Hepatocyte (in vitro differentiated cells): ENCODE measurements at regions not wholly inside any gene's neighbourhood (a gene's known extent, or its start where the extent isn't known, plus 50 kb on each side); places are given as distances from the start of the nearest gene placed in this dataset.
A peak's percentile ranks its signal among the peaks of the same experiment; 100 is the strongest.

ENCODE experiments used
- DNase-seq: peaks from one replicate; pipeline ENCODE4 v3.0.0-alpha.2; 2016; ENCODE audit warnings: low spot score
- H2AFZ ChIP-seq: fragments of 200-600 bp; sonication (generic); 2 replicates; pipeline ENCODE4 v1.6.0; 2016; ENCODE audit warnings: antibody characterized with exemption, mild to moderate bottlenecking
- H3K27ac ChIP-seq: fragments of 200-600 bp; sonication (generic); 2 replicates; pipeline ENCODE4 v1.5.1; 2016; ENCODE audit warnings: mild to moderate bottlenecking
- H3K27me3 ChIP-seq: fragments of 200-600 bp; sonication (generic); 2 replicates; pipeline ENCODE4 v1.6.1; 2016
- H3K36me3 ChIP-seq: fragments of 200-600 bp; sonication (generic); replicated peaks from 2 replicates; pipeline ENCODE4 v1.5.1; 2016; ENCODE audit warnings: low read depth; ENCODE audit not compliant: insufficient read depth
- H3K4me1 ChIP-seq: fragments of 200-600 bp; sonication (generic); 2 replicates; pipeline ENCODE4 v1.5.1; 2016; ENCODE audit warnings: mild to moderate bottlenecking, moderate library complexity; ENCODE audit not compliant: insufficient read depth
- H3K4me2 ChIP-seq: fragments of 200-600 bp; sonication (generic); 2 replicates; pipeline ENCODE4 v1.6.0; 2016
- H3K4me3 ChIP-seq: fragments of 200-600 bp; sonication (generic); 2 replicates; pipeline ENCODE4 v1.5.1; 2016; ENCODE audit warnings: mild to moderate bottlenecking
- H3K79me2 ChIP-seq: fragments of 200-600 bp; sonication (generic); 2 replicates; pipeline ENCODE4 v1.6.0; 2017; ENCODE audit warnings: mild to moderate bottlenecking
- H3K9me2 ChIP-seq: fragments of 200-600 bp; sonication (generic); replicated peaks from 2 replicates; pipeline ENCODE4 v1.6.0; 2017; ENCODE audit warnings: mild to moderate bottlenecking; ENCODE audit not compliant: insufficient read depth
- H3K9me3 ChIP-seq: fragments of 200-600 bp; sonication (generic); 2 replicates; pipeline ENCODE4 v1.5.1; 2016; ENCODE audit warnings: low read depth, mild to moderate bottlenecking
- H4K20me1 ChIP-seq: fragments of 200-600 bp; sonication (generic); 2 replicates; pipeline ENCODE4 v1.6.0; 2016; ENCODE audit warnings: mild to moderate bottlenecking; ENCODE audit not compliant: insufficient read depth, poor library complexity, severe bottlenecking
- EZH2 ChIP-seq: fragments of 200-600 bp; sonication (generic); IDR thresholded peaks from 2 replicates; pipeline ENCODE4 v1.6.1; 2016; ENCODE audit warnings: antibody characterized with exemption, mild to moderate bottlenecking, borderline replicate concordance
- EZH2phosphoT487 ChIP-seq: fragments of 200-600 bp; sonication (generic); IDR thresholded peaks from one replicate; pipeline ENCODE4 v1.6.1; 2018; ENCODE audit warnings: antibody characterized with exemption, mild to moderate bottlenecking, low read depth, moderate library complexity; ENCODE audit not compliant: unreplicated experiment, severe bottlenecking
- WGBS: methylation state at CpG from one replicate; pipeline ENCODE4 v1.1.6; 2016; ENCODE audit warnings: low lambda C conversion rate; ENCODE audit errors: missing lambda C conversion rate; 5-methylcytosine and 5-hydroxymethylcytosine counted together
- TF ChIP-seq, protein P1 (sequence below): fragments of 200-600 bp; sonication (generic); IDR thresholded peaks from 2 replicates; pipeline ENCODE4 v1.5.1; 2016; ENCODE audit warnings: antibody characterized with exemption, mild to moderate bottlenecking; ENCODE audit not compliant: poor library complexity

DNA sequence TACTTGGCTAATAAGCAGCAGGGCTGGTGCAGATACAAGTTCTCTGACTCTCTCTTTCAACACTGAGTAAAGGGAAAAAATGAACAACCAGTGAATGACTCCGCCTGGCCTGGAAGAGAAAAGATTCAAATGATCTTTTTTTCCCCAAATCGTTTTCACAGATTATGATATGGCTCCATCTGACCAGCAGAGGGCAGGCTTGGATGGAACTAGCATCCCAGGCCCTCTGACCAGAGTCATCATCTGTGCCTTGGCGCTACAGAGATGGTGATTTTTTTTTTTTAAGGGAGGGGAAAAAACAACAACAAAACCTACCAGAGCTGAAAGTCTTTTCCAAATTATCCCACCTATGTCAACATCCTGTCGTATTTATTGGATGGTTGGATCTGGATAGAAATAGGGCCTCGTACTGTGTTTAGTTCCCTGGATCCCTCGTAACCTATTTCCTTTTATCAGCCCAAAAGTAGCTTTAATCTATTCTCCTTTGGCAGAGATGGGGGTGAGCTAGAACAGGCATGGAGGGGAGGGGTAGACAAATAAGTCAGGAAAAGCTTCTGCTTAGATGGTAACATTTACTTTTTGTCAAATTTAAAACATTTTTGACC is 69.7 kb downstream of the PRSS23 start:
- no peaks in the 10 kb centered on the region for H3K4me1 ChIP-seq
- H4K20me1 ChIP-seq = no peaks in the 10 kb centered on the region
- H2AFZ ChIP-seq = no peak overlapping the region
- no peaks in the 10 kb centered on the region for H3K9me3 ChIP-seq
- H3K36me3 ChIP-seq = no peaks in the 10 kb centered on the region
- H3K27me3 ChIP-seq = no peaks in the 10 kb centered on the region
- H3K79me2 ChIP-seq = no peaks in the 10 kb centered on the region
- 35% methylated on average over 6 of the region's 6 CpGs for WGBS
- H3K4me2 ChIP-seq = no peak overlapping the region
- peak; percentile 81 for DNase-seq
- no peaks in the 10 kb centered on the region for H3K9me2 ChIP-seq
- no peak overlapping the region for H3K27ac ChIP-seq
- no peak for TF ChIP-seq EZH2phosphoT487
- TF ChIP-seq, protein P1, sequence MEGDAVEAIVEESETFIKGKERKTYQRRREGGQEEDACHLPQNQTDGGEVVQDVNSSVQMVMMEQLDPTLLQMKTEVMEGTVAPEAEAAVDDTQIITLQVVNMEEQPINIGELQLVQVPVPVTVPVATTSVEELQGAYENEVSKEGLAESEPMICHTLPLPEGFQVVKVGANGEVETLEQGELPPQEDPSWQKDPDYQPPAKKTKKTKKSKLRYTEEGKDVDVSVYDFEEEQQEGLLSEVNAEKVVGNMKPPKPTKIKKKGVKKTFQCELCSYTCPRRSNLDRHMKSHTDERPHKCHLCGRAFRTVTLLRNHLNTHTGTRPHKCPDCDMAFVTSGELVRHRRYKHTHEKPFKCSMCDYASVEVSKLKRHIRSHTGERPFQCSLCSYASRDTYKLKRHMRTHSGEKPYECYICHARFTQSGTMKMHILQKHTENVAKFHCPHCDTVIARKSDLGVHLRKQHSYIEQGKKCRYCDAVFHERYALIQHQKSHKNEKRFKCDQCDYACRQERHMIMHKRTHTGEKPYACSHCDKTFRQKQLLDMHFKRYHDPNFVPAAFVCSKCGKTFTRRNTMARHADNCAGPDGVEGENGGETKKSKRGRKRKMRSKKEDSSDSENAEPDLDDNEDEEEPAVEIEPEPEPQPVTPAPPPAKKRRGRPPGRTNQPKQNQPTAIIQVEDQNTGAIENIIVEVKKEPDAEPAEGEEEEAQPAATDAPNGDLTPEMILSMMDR = peak; percentile 90
- no peak overlapping the region for H3K4me3 ChIP-seq

DNA sequence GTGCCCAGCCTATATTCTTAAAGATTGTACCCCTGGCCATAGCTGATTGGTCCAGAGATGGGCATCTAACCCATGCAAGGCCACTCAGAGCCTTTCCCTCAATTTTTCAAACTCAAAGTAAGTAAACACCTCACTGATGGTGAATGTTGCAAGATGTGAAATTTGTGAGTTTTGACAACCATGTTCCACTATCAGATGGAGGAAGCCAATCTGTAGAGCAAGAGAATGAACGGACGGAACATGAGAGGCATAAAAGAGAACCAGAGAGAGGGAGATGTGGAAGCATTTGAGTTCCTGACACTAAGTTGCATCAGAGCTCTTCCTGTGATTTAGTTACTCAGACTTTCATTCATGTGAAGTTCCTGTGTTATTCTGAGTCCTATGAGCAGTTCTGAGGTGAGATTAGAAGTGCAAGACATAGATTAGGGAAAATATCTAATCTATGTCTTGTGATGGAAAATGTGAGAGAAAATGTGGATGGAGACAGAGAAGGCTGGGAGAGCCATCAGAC is 73.3 kb downstream of the PRSS23 start:
- Histone ChIP-seq H3K9me2 (no peaks in the 10 kb centered on the region), H3K9me3 (no peaks in the 10 kb centered on the region), H3K27ac (no peak overlapping the region), H3K4me2 (no peak overlapping the region), H3K27me3 (no peaks in the 10 kb centered on the region), H2AFZ (no peak overlapping the region), H3K4me1 (no peaks in the 10 kb centered on the region), H3K79me2 (no peaks in the 10 kb centered on the region), H4K20me1 (no peaks in the 10 kb centered on the region), H3K4me3 (no peak overlapping the region), H3K36me3 (no peaks in the 10 kb centered on the region)
- no peak for DNase-seq
- TF ChIP-seq, protein P1 = no peak
- TF ChIP-seq EZH2 (no peak), EZH2phosphoT487 (no peak)
- WGBS = 93% methylated on average over 2 of the region's 2 CpGs

DNA sequence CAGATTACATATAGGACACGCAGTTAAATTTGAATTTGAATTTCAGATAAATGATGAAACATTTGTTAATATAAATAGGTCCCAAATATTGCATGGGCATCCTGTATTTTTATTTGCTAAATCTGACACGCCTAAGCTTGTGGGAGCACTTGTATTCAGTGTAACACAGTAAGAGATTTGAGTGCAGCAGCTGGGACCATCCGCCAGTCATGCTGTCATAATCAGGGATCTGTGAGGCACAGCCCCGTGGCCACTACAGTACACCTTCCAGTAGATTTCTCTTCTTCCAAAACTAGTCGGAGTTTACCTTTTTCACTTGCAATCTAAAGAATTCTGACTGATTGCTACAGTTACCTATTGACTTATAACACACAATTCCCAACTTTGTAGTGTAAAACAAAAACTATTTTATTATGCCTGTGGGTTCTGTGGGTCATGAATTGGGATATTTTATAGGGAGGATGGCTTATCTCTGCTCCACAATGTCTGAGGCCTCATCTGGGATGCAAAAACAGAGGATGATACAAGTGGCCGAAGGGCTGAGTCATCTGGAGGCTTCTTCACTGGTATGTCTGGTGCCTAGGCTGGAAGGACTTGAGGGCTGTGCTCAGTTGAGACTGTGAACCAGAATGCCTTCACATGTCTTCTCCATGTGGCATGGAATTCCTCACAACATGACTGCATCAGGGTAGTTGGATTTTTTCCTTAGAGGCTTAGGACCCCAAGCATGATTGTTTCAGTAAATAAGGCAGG is 74.1 kb downstream of the PRSS23 start:
- no peaks in the 10 kb centered on the region for H3K9me2 ChIP-seq
- no peaks in the 10 kb centered on the region for H3K9me3 ChIP-seq
- no peak overlapping the region for H3K4me2 ChIP-seq
- no peaks in the 10 kb centered on the region for H3K36me3 ChIP-seq
- 80% methylated on average over 6 of the region's 6 CpGs for WGBS
- no peaks in the 10 kb centered on the region for H3K79me2 ChIP-seq
- H3K27me3 ChIP-seq = no peaks in the 10 kb centered on the region
- no peak overlapping the region for H3K27ac ChIP-seq
- H3K4me3 ChIP-seq = no peak overlapping the region
- TF ChIP-seq, protein P1 = no peak
- TF ChIP-seq EZH2 (no peak), EZH2phosphoT487 (no peak)
- no peak overlapping the region for H2AFZ ChIP-seq
- H3K4me1 ChIP-seq = no peaks in the 10 kb centered on the region
- H4K20me1 ChIP-seq = no peaks in the 10 kb centered on the region
- no peak for DNase-seq
